Stimulated activated CD4-positive, alpha-beta T cell treated with anti-CD3 and anti-CD28 coated beads, Interleukin-12 subunit alpha, Interleukin-12 subunit beta, amount 100 ng/mL, for 24 hours (primary cell): ENCODE measurements at regions not wholly inside any gene's neighbourhood (a gene's known extent, or its start where the extent isn't known, plus 50 kb on each side); places are given as distances from the start of the nearest gene placed in this dataset.
"Not testable (repeated sequence)": the region's sequence is repeated elsewhere in the genome, so short reads cannot be mapped to it uniquely, and the experiment has no call there.

Experiments
- DNase-seq, 2 experiments: peaks; one replicate each; pipeline ENCODE4 v3.0.0-alpha.2; 2020; ENCODE audit warnings: low read depth in 2 of 2

- DNase-seq, result not testable (repeated sequence)
These were observed 194.2 kb upstream of the FBXL4 start for GRCh38 chr6:99141906-99142305.

GRCh38 chr6:99138445-99138844, 190.7 kb upstream of the FBXL4 start:
- no peak for DNase-seq

GRCh38 chr6:99137314-99137713, 189.6 kb upstream of the FBXL4 start:
- no peak for DNase-seq

GRCh38 chr6:99136488-99136887, 188.7 kb upstream of the FBXL4 start:
- DNase-seq, result no peak

- no peak for DNase-seq
These were observed 184.4 kb upstream of the FBXL4 start for GRCh38 chr6:99132026-99132635.

GRCh38 chr6:99130897-99131873, 183.4 kb upstream of the FBXL4 start:
- no peak for DNase-seq

GRCh38 chr6:99129835-99130234, 182.1 kb upstream of the FBXL4 start:
- no peak for DNase-seq

GRCh38 chr6:99121748-99122147, 174.0 kb upstream of the FBXL4 start:
- no peak for DNase-seq

- DNase-seq, result no peak
These were observed 172.9 kb upstream of the FBXL4 start for GRCh38 chr6:99120641-99121040.

GRCh38 chr6:99119109-99120031, 171.6 kb upstream of the FBXL4 start:
- no peak for DNase-seq

- DNase-seq, result no peak
These were observed 167.1 kb upstream of the FBXL4 start for GRCh38 chr6:99114769-99115406.

GRCh38 chr6:99111590-99111989, 163.8 kb upstream of the FBXL4 start:
- DNase-seq, result no peak

- no peak for DNase-seq
These were observed 162.3 kb upstream of the FBXL4 start for GRCh38 chr6:99110029-99110428.

GRCh38 chr6:99104218-99104617, 156.5 kb upstream of the FBXL4 start:
- DNase-seq, result no peak

- no peak for DNase-seq
These were observed 151.5 kb upstream of the FBXL4 start for GRCh38 chr6:99099243-99099642.

- no peak for DNase-seq
These were observed 148.4 kb upstream of the FBXL4 start for GRCh38 chr6:99096170-99096569.

GRCh38 chr6:99093456-99094190, 145.9 kb upstream of the FBXL4 start:
- DNase-seq, result no peak

- DNase-seq, result no peak
These were observed 144.7 kb upstream of the FBXL4 start for GRCh38 chr6:99092461-99092860.

GRCh38 chr6:99091985-99092384, 144.2 kb upstream of the FBXL4 start:
- no peak for DNase-seq

GRCh38 chr6:99080191-99080590, 132.4 kb upstream of the FBXL4 start:
- no peak for DNase-seq

GRCh38 chr6:99079058-99079457, 131.3 kb upstream of the FBXL4 start:
- DNase-seq, result no peak
